SK-N-MC (cell line): ENCODE measurements at regions not wholly inside any gene's neighbourhood (a gene's known extent, or its start where the extent isn't known, plus 50 kb on each side); places are given as distances from the start of the nearest gene placed in this dataset.

Experiments
- EZH2 ChIP-seq: fragments of 200-600 bp; sonication (generic); IDR thresholded peaks from one replicate; pipeline ENCODE4 v1.6.1; 2017; ENCODE audit warnings: antibody characterized with exemption
- POLR2AphosphoS5 ChIP-seq: IDR thresholded peaks from 2 replicates; pipeline ENCODE4 v1.6.1; 2012; ENCODE audit warnings: mild to moderate bottlenecking, low read depth, low read length, borderline replicate concordance

- TF ChIP-seq EZH2 (no peak), POLR2AphosphoS5 (no peak)
These were observed 168.8 kb upstream of the TOPAZ1 start for GRCh38 chr3:44072601-44073540.
